ENCODE measurements at regions not wholly inside any gene's neighbourhood (a gene's known extent, or its start where the extent isn't known, plus 50 kb on each side); places are given as distances from the start of the nearest gene placed in this dataset.

- CTCF ChIA-PET = no interaction called here
These were observed 153.6 kb upstream of the EDNRA start for GRCh38 chr4:147327322-147327721.

GRCh38 chr4:147328189-147328588 lies 152.7 kb upstream of the EDNRA start:
- POLR2A ChIA-PET (ENCODE audit: low non-redundant PET) = no interaction called here
- TF ChIP-seq CTCF (conservative IDR thresholded peaks at IDR 0.05; ENCODE audit: low read depth) = no peak

More at GRCh38 chr4:147327322-147327721, 153.6 kb upstream of the EDNRA start:
- no peak for TF ChIP-seq CTCF (conservative IDR thresholded peaks at IDR 0.05; ENCODE audit: low read depth)
- no peak for DNase-seq (ENCODE audit: low spot score)
- POLR2A ChIA-PET (ENCODE audit: low non-redundant PET) = no interaction called here
- H3K27ac ChIP-seq = no peak overlapping the region

GRCh38 chr4:147328756-147329446 lies 152.0 kb upstream of the EDNRA start:
- TF ChIP-seq CTCF (conservative IDR thresholded peaks at IDR 0.05; ENCODE audit: low read depth) = no peak
- POLR2A ChIA-PET (ENCODE audit: low non-redundant PET) = no interaction called here
- no peak for DNase-seq (ENCODE audit: low spot score)
- H3K27ac ChIP-seq = no peak overlapping the region
- CTCF ChIA-PET = interaction anchor here (0.6 kb wide), 1 partner anchor 10 kb away, joined by 3 read pairs; no protein-coding TSS in a partner anchor

More at GRCh38 chr4:147328189-147328588, 152.7 kb upstream of the EDNRA start:
- H3K27ac ChIP-seq = no peak overlapping the region
- DNase-seq (ENCODE audit: low spot score) = no peak
- CTCF ChIA-PET = interaction anchor here (0.6 kb wide), 1 partner anchor 9 kb away, joined by 3 read pairs; no protein-coding TSS in a partner anchor

GRCh38 chr4:147332091-147332490 lies 148.8 kb upstream of the EDNRA start:
- H3K27ac ChIP-seq = no peak overlapping the region
- DNase-seq (ENCODE audit: low spot score) = no peak
- no peak for TF ChIP-seq CTCF (conservative IDR thresholded peaks at IDR 0.05; ENCODE audit: low read depth)
- ChIA-PET POLR2A (ENCODE audit: low non-redundant PET) (no interaction called here), CTCF (no interaction called here)

GRCh38 chr4:147334478-147334877 lies 146.4 kb upstream of the EDNRA start:
- DNase-seq (ENCODE audit: low spot score) = no peak
- POLR2A ChIA-PET (ENCODE audit: low non-redundant PET) = no interaction called here
- CTCF ChIA-PET = interaction anchor here (0.7 to 1.1 kb wide), 2 partner anchors 12 to 26 kb away, joined by 3 read pairs; no protein-coding TSS in a partner anchor
- no peak overlapping the region for H3K27ac ChIP-seq
- TF ChIP-seq CTCF (conservative IDR thresholded peaks at IDR 0.05; ENCODE audit: low read depth) = no peak

- DNase-seq (ENCODE audit: low spot score) = no peak
- ChIA-PET POLR2A (ENCODE audit: low non-redundant PET) (no interaction called here), CTCF (no interaction called here)
- TF ChIP-seq CTCF (conservative IDR thresholded peaks at IDR 0.05; ENCODE audit: low read depth) = no peak
- H3K27ac ChIP-seq = no peak overlapping the region
These were observed 145.7 kb upstream of the EDNRA start for GRCh38 chr4:147335183-147335582.

Measured in RWPE1 (cell line).